Fibroblast of lung (primary cell): ENCODE measurements at regions not wholly inside any gene's neighbourhood (a gene's known extent, or its start where the extent isn't known, plus 50 kb on each side); places are given as distances from the start of the nearest gene placed in this dataset.

Experiments used
- DNase-seq, 2 donors: peaks; one replicate each; pipeline versions ENCODE4 v3.0.0 to v3.0.0-alpha.2; 2010; ENCODE audit warnings: low read depth in 2 of 2
- H2AFZ ChIP-seq: 2 replicates; pipeline ENCODE4 v1.5.1; 2012; ENCODE audit warnings: low read length, control low read depth, inconsistent platforms
- H3K27ac ChIP-seq: 2 replicates; pipeline ENCODE4 v1.5.1; 2011; ENCODE audit warnings: low read length, control low read depth; ENCODE audit not compliant: insufficient read depth
- H3K27me3 ChIP-seq: 2 replicates; pipeline ENCODE4 v1.5.1; 2011; ENCODE audit warnings: mild to moderate bottlenecking, low read length; ENCODE audit not compliant: control insufficient read depth, insufficient read depth
- H3K36me3 ChIP-seq: 2 replicates; pipeline ENCODE4 v1.5.1; 2011; ENCODE audit warnings: low read length; ENCODE audit not compliant: control insufficient read depth, insufficient read depth
- H3K4me1 ChIP-seq: 2 replicates; pipeline ENCODE4 v1.5.1; 2011; ENCODE audit warnings: low read length; ENCODE audit not compliant: control insufficient read depth, insufficient read depth; ENCODE audit errors: extremely low read depth
- H3K4me2 ChIP-seq: 2 replicates; pipeline ENCODE4 v1.5.1; 2011; ENCODE audit warnings: low read length, control low read depth; ENCODE audit not compliant: insufficient read depth; ENCODE audit errors: extremely low read depth
- H3K4me3 ChIP-seq, 4 experiments: fragments of 200-600 bp in 1 of 4; sonication (generic) in 1 of 4; replicated peaks in 1 of 4; 2 replicates each; pipeline ENCODE4 v1.5.1; 2011 to 2016; ENCODE audit warnings: low read length in 4 of 4, low read depth in 3 of 4, mild to moderate bottlenecking in 3 of 4, control low read depth in 2 of 4, inconsistent platforms in 1 of 4, mixed read lengths in 1 of 4; ENCODE audit not compliant: insufficient read depth in 1 of 4; ENCODE audit errors: control extremely low read depth in 1 of 4
- H3K79me2 ChIP-seq: 2 replicates; pipeline ENCODE4 v1.5.1; 2012; ENCODE audit warnings: mild to moderate bottlenecking, low read length, inconsistent platforms; ENCODE audit not compliant: control insufficient read depth, insufficient read depth
- H3K9ac ChIP-seq: 2 replicates; pipeline ENCODE4 v1.5.1; 2011; ENCODE audit warnings: mild to moderate bottlenecking, low read length, control low read depth; ENCODE audit not compliant: insufficient read depth
- H3K9me3 ChIP-seq: 2 replicates; pipeline ENCODE4 v1.5.1; 2012; ENCODE audit warnings: low read depth, low read length; ENCODE audit not compliant: control insufficient read depth, insufficient read depth
- H4K20me1 ChIP-seq: 2 replicates; pipeline ENCODE4 v1.5.1; 2011; ENCODE audit warnings: low read length; ENCODE audit not compliant: control insufficient read depth, insufficient read depth; ENCODE audit errors: extremely low read depth
- EZH2 ChIP-seq: IDR thresholded peaks from 2 replicates; pipeline ENCODE4 v1.5.1; 2012; ENCODE audit warnings: low read length, control low read depth, mild to moderate bottlenecking; ENCODE audit errors: missing control alignments
- TF ChIP-seq, protein P1 (sequence below), 2 donors: IDR thresholded peaks in 1 of 2; conservative IDR thresholded peaks in 1 of 2; 1 replicate in 1 of 2; 2 replicates in 1 of 2; pipeline ENCODE4 v1.5.1; 2011 to 2012; ENCODE audit warnings: low read length in 2 of 2, control low read depth in 1 of 2, inconsistent platforms in 1 of 2, low read depth in 1 of 2, mild to moderate bottlenecking in 1 of 2

DNA sequence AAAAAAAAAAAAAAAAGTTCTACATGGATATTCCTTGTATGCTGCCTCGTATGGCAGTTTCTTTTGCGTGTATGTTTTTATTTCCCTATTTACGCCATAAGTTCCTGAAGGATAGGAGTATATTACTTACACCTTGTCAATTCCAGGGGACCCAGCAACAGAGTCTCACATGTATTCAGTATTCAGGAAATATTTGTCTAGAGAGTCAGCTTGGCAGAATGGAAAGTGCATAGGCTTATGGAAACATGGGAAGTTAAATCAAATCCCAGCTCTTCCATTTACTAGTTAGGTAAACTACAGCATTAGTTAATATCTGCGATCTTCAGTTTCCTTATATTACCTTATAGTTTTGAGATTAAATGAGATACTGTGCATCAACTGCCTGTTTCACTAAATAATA lies 51.1 kb upstream of the SLC22A16 start:
- Histone ChIP-seq H3K4me3 (no peak overlapping the region), H3K79me2 (no peaks in the 10 kb centered on the region), H2AFZ (peak overlapping the region; percentile 16), H3K4me2 (no peak overlapping the region), H3K9me3 (no peaks in the 10 kb centered on the region), H4K20me1 (no peaks in the 10 kb centered on the region), H3K36me3 (no peaks in the 10 kb centered on the region), H3K9ac (no peak overlapping the region), H3K4me1 (peaks cover 3% of the 10 kb centered on the region), H3K27ac (no peak overlapping the region), H3K27me3 (no peaks in the 10 kb centered on the region)
- TF ChIP-seq, protein P1, sequence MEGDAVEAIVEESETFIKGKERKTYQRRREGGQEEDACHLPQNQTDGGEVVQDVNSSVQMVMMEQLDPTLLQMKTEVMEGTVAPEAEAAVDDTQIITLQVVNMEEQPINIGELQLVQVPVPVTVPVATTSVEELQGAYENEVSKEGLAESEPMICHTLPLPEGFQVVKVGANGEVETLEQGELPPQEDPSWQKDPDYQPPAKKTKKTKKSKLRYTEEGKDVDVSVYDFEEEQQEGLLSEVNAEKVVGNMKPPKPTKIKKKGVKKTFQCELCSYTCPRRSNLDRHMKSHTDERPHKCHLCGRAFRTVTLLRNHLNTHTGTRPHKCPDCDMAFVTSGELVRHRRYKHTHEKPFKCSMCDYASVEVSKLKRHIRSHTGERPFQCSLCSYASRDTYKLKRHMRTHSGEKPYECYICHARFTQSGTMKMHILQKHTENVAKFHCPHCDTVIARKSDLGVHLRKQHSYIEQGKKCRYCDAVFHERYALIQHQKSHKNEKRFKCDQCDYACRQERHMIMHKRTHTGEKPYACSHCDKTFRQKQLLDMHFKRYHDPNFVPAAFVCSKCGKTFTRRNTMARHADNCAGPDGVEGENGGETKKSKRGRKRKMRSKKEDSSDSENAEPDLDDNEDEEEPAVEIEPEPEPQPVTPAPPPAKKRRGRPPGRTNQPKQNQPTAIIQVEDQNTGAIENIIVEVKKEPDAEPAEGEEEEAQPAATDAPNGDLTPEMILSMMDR (conservative IDR thresholded peaks at IDR 0.05 in 1 of 2, IDR thresholded peaks at IDR 0.05 in 1 of 2; ENCODE audit: low read depth in 1 of 2, low read length in 2 of 2), result no peak
- no peak for TF ChIP-seq EZH2
- DNase-seq, result no peak

GRCh38 chr6:110526726-110527125 lies 50.3 kb upstream of the SLC22A16 start:
- Histone ChIP-seq H3K4me1 (peaks cover 3% of the 10 kb centered on the region), H3K4me3 (no peak overlapping the region), H3K9ac (no peak overlapping the region), H3K4me2 (no peak overlapping the region), H3K36me3 (no peaks in the 10 kb centered on the region), H3K27ac (no peak overlapping the region), H4K20me1 (no peaks in the 10 kb centered on the region), H3K9me3 (no peaks in the 10 kb centered on the region), H2AFZ (peak overlapping the region; percentile 57), H3K27me3 (no peaks in the 10 kb centered on the region), H3K79me2 (no peaks in the 10 kb centered on the region)
- no peak for DNase-seq
- TF ChIP-seq EZH2, result no peak
- TF ChIP-seq, protein P1 (conservative IDR thresholded peaks at IDR 0.05 in 1 of 2, IDR thresholded peaks at IDR 0.05 in 1 of 2; ENCODE audit: low read depth in 1 of 2, low read length in 2 of 2), result no peak
